GM12891 (cell line): ENCODE measurements at regions not wholly inside any gene's neighbourhood (a gene's known extent, or its start where the extent isn't known, plus 50 kb on each side); places are given as distances from the start of the nearest gene placed in this dataset.

Experiments
- POLR2A ChIP-seq: IDR thresholded peaks from 2 replicates; pipeline ENCODE4 v1.6.1; 2011; ENCODE audit warnings: low read depth, low read length, control low read depth
- POLR2AphosphoS5 ChIP-seq: IDR thresholded peaks from 2 replicates; pipeline ENCODE4 v1.6.1; 2011; ENCODE audit warnings: low read depth, low read length, control low read depth

GRCh38 chr3:77800893-77801292 is 761.0 kb downstream of the ROBO2 start:
- no peak for TF ChIP-seq POLR2A
- TF ChIP-seq POLR2AphosphoS5 = no peak
